CD4-positive, alpha-beta T cell treated with Interleukin-21 for 1 hour (primary cell): ENCODE measurements at regions not wholly inside any gene's neighbourhood (a gene's known extent, or its start where the extent isn't known, plus 50 kb on each side); places are given as distances from the start of the nearest gene placed in this dataset.

Source experiments
- DNase-seq: peaks from one replicate; pipeline ENCODE4 v3.0.0-alpha.2; 2020

DNA sequence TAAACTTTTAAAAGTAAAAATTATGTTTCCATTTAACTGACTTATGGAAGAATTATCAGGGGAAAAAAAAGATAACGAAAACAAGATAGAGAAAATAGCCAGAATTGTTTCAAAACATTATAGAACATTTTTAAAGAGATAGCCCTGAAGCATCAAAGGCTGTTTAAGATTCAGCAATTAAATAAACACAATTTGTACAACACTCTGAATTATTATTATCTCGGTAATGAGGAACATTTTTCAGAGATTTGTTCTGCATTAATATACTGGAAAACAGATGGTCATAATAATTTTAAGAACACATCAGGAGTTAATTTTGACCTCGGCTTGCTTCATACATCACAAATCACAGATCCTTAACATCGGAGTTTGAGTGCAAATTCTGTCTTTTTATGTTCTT lies 643.8 kb downstream of the SORCS1 start:
- DNase-seq, result no peak

DNA sequence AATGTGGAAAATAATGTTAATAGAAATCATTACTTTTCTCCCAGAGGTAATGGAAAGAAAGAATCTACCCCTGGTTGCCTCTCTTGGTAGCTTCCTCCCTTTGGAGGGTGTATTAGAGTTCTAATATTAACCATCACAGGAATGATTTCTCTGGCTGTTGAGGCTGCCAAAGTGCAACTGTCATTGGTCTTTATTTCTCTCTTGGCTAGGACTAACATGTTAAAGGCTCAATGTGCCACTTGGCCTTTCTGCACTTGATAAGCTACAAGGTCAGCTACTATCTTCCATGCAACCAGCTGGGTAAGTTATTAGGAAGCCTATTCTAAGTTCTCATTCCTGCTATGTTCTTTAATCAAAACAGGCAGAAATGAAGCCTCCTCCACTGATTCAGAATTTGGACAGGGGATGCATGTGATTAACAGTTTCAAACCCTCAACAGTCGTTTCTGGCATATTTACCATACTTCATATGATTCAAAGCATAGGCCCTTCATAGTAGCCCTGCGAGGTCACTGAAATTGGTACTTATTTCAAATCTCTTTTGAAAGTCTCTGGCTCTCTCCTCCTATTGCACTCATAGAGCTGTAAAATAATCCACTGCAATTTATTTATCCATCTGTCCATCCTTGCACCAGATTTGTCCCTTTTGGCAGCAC lies 645.0 kb downstream of the SORCS1 start:
- no peak for DNase-seq

DNA sequence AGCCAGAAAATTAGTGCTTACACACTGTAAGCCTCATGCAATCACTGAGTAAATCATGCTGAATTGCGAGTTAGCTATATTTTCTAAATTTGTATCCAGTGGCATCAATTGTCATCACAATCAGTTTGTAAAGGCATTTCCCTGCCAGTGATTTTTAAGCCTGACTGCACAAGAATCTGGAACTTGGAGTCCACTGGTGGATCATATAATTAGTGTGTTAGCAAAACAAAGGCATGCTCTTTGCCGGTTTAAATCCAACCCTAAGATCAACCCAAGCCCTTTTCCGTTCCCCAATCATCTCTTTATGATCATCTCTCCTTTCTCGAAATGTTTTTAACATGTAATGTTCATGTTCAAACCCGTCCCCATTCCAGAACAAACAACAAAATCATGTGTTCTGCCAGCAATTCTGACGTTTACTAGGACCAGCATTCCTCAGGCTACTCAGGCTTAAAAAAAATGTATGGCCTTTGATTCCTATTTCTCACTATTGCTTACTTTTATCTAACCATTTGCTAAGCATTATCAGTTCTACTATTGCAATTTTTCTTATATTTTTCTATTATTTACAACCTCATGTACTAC lies 649.2 kb downstream of the SORCS1 start:
- DNase-seq, result no peak

DNA sequence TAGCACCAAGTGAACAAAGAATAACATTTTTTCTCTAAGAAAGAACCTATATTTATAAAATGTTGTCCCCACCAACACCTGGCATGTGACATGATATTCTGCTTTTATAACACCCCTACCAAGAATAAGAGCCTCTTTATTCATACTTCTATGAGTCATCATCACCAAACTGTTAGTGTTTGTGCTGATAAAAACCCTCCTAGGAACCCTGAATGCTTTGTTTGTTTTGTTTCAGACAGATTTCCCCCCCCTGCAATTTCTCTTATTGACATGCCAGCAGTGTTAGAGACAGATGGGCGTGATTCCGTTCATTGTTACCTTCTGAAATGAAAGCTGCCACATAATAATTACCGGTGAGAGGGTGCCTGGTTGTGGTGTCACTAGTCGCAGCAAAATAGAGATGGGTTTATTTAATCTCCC lies 651.1 kb downstream of the SORCS1 start:
- no peak for DNase-seq

DNA sequence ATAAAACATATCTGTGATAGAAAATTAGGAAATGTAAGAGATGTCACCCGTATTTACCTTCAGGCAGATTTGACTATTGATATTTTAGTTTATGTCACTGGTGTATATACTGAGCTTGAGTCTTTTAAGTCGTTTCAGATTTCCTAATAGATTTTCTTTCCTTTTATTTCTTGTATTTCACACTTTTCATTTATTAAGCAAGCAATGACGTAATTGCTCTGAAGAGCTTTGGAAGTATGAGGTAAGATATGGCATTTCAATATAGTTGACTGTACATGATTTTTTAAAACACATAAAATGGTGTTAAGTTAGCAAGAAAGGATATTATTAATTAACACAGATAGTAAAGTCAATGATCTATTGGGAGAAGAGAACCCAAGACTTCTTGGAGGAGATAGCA lies 652.6 kb downstream of the SORCS1 start:
- no peak for DNase-seq

DNA sequence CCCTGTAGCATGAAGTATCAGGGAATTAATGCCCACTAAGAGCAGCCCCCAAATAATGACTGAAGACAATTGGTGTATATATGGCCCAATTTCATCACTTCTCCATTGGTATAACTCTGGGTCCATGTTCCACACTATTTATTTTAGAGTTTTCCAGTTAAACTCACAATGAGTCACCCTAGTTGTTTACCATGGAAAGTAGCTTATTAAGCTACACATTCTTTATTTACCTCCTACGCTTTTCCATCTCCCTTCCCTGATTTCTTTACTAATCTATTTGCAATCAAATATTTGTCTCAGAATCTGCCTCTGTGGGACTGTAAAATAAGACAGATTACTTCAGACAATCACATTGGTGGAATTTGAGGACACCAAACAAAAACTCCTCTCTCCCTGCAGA lies 655.6 kb downstream of the SORCS1 start:
- no peak for DNase-seq

DNA sequence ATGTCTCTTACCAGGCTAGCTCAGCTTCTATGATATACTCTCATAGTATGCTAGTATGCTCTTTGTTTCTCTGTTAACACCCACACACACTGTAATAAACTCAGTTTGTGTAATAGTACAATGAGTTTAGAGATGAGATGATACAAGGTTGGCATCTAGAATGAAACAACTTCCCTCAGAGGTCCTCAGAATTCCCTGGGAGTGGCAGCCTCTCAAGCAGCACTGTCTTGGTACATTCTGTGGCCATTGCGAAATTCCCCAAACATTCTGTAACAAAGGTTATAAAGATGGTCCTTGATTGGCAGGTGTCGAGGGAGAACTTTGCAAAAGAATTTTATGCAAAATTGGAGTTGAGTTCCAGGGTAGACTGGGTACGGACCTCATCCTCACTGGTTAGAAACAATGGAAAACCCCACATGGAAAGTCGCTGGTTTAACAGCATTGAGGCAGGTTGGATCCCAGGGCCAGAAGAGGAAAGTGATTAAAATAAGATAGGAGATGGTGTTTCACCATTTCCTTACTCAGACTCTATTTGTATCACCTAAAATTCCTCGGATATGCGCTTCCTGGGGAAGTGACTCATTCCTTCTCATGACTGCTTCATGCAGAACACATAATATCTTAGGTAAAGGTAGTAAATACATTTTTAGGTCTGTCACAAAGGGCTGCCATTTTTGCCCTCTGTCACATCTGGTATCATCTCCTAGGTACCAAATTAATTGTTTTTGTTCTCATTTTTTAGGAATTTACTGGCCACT lies 657.8 kb downstream of the SORCS1 start:
- DNase-seq, result no peak

DNA sequence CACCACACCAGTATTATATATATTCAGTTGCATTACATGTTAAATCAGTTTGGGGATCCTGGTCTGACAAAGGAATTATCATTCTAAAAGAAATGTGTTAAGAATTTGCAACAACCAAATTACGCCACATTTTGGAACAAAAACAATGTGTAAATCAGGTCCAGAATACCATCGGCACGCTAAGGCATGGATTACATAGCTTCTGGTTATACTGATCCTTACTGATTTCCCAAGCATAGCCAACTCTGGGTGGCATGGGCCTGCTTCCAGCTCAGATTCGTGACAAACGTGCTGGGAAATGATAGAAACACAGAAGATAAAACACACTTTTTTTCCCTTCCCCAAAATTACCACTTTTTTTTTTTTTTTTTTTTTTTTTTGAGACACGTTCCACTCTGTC lies 660.0 kb downstream of the SORCS1 start:
- no peak for DNase-seq

DNA sequence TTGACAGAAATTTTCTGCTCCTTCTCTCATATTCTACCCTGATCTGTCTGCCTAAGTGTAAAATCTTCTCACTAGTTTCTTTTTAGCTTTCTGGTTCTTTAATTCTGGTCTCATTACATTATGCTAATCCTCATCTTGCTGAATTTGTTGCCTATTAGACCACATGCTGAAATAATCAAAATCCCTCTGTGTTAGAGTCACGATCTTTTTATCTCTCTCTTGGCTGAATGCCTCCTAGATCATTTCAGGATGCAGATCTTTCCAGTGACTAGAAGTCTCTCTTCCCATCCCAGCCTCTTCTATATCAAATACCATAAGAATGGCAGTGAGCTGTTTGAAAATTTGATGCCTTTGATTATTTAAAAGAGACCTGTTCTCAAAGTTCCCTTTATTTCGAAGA lies 661.9 kb downstream of the SORCS1 start:
- DNase-seq, result no peak

DNA sequence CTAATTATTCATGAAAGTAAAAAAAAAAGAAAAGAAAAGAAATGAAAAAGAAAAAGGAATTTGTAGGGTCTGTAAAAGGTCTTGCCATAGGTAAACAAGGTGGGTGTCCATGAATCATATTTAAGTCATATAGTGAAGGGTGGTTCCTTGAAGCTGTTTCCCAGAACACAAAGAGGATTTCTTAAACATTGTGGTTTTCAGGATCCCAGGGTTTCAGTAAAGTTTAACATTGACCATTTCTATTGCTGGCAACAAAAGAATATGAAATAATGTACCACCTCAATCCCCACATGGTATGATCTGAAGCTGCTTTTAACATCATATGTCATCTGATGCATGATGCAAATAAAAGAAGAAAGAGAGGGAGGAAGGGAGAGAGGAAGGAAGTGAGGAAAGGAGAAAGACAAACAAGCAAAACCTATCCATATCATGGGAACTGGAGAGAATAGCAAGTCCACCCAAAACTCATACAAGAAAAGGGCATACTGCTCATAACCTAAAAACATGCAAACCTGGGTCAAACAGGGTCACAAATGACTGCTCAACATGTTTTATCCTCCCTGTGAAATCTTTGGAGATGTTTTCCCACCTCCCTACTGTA lies 663.5 kb downstream of the SORCS1 start:
- no peak for DNase-seq

DNA sequence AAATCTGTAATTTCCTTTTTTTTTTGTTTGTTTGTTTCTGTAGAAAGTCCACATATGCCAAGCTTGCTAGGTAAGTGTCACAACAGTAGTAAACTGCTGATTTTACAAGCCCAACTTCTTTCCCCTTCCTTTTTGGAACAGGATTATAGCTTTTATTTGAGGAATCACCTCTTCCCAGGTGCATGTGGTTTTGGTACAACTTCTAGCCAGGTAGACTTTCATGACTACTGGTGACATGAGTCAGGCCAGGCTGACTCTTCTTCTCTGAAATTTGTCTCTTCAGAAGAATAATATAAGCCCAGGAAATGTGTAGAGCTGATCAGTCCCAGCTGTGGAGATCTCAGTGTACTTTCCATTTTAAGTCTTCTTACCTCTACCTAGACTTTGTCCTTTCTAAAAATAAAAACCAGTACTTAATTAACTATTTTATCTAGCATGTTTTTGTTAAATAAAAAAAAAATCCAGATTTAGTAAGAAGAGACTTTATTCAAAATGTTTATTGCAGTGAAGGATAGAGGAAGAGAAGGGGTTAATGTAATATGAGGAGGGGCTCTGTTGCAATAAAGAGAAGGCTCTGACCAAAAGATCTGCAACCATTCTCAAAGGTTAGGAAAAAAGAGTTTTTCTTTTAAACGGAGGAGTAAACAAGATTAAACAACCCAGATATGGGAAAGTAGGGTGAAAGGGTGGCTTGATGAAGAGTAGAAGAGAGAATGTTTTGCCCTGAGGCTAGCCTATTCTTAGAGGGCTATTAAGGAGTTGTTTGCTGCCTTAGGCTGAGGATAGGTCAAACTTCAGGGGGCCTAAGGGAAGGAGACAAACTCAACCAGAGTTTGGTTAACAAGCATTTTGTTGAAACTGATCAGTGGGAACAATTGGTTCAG lies 664.2 kb downstream of the SORCS1 start:
- DNase-seq, result no peak

DNA sequence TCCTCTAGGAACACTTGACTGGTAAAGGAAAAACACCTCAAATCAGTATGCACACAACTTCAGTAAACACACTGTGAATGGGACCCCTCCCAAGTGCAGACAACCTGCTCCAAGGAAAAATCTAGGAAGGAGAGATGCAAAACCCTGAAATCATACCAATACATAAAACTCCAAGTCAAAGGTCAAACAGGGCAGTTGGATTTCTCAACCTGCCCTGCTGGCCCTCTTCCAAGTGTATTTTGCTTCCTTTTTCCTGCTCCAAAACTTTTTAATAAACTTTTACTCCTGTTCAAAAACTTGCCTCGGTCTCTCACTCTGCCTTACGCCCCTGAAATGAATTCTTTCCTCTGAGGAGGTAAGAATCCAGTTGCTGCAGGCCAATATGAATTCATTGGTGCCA lies 665.1 kb downstream of the SORCS1 start:
- DNase-seq, result no peak

DNA sequence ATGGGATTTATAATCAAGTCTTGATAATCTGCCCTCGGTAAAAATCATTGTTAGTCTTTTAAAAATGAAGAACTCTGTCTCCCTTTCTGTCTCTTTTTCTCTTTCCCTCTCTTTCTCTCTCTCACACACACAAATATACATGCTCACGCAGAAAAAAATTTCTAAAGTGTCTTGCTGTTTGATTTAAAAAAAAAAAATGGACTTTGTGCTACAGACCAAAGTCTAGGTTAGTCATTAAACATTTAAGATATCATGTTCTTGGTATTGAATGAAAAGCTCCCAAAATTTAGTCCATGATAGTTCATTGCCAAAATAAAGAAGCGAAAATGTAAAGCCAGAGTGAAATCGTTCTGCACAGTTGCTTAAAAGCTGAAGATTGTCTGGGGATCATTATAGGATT lies 665.8 kb downstream of the SORCS1 start:
- DNase-seq, result no peak

DNA sequence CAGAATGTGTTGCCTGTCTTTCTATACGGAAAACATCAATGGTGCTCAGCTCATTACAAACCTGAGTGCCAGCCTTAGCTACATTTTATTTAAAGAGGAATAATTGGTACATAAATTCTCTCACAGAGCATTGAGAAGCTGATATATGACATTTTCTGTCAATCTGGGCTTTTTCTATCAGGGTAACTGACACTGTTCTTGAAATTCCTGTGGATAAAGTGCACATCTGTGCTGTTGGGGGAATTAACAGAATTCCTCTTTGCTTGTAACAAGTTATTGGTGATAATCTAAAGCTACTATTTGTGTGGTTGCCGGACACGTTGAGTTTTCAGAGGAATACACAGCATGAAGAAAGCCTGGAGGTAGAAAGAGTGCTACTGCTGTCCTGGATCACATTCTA lies 668.6 kb downstream of the SORCS1 start:
- DNase-seq, result no peak

DNA sequence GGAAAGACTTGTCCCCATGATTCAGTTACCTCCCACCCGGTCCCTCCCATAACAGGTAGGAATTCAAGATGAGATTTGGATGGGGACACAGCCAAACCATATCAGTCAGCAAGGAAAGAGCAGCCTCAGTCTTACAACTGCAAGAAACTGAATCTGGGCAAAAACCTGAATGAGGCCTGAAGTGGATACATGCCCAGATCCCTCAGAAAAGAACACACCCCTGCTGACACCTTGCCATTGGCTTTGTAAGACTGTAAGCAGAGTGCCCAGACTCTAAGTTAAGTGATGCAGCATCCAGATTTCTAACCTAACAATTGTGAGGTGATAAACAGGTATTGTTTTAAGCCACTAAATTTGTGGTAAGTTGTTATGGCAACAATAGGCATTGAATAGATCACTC lies 670.8 kb downstream of the SORCS1 start:
- no peak for DNase-seq

DNA sequence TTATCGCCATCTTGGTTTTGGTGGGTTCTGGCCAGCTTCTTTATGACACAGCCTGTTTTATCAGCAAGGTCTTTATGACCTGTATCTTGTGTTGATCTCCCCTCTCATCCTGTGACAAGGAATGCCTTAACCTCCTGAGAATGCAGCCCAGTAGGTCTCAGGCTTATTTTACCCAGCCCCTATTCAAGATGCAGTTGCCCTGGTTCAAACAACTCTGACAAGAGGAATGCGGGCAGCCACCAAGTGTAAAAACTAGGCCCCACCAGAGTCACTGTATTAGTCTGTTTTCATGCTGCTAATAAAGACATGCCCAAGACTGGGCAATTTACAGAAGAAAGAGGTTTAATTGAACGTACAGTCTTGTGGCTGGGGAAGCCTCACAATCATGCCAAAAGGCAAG lies 671.3 kb downstream of the SORCS1 start:
- no peak for DNase-seq

DNA sequence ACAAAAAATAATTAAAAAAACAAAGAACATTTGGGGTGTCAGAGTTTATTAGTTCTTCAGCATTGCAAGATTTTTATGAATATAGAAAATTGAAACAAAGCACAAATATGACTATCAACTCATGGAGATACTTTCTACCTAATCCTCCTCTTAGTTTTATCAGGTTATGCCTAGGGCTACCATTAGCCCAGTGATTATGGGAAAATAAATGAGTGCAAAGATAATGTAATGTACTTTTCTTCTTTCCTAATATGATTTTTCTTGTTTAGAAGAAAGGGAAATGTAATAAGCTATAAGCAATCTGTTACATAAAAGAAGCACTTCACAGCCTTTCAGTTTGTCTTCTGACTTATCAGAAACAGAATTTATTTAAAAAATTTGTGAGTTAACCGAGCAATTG lies 676.8 kb downstream of the SORCS1 start:
- DNase-seq, result no peak

DNA sequence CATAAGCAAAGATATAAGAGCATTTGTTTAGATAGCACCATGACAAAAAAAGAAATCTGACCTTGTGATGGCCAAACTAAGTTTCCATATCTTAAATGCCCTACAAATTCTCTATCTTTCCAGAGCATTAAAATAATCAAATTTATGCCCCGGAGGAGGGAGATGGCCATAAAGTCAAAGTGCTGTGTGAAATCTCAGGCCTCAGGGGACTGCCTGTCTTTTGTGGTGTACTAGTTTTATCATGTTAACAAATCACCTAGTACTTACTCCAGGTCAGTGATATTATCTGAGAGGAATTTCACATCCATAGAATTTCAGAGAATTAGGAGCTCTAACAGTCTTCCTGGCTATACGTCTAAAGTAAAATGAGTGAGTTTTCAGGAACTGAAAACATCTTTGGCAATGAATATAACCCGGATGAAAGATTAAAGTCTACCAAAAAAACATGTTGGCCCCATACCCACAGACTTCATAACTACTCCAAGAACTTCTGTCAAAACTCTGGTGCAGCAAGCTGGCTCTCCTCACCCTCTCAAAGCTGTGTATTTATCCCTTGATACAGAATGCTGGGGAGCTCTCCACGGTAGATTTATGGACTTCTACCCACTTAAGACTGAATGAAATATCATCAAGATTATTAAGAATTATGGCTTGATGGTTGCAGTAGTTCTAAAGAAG lies 682.8 kb downstream of the SORCS1 start:
- no peak for DNase-seq

DNA sequence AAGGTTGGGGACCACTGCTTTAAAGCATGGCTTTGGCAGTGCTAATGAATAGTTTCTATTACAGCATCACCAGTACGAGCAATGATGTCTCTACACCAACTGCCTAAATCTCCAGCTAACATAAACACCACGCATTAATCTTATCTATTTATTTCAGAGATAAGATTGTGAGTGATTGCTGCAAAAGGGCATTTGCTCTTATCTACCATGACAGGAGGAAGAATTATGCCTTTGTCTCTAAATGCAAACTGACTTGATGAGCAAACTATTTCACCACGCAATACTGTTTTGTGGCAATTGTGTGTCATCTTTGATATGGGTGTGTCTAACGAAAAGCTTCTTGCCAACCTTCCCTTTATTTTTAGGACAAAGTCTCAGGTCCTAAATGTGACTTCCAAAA lies 684.9 kb downstream of the SORCS1 start:
- DNase-seq, result no peak

DNA sequence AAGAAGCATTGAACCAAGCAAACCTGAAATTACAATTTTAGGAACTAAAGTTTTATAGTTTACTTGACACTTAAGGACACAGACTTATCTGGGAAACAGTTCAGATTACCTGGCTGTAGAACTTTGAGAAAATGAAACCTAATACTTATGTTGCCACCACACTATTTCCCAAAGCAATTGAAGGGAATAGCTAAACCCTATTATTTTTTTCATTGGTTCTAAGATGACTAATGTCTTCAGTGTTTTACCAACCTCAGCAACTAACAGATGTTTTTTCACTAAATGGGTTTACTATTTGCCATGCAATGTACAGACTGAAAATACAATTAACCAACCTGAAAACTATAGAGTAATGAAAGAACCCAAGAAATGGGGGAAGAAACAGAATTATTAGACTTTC lies 689.6 kb downstream of the SORCS1 start:
- no peak for DNase-seq

DNA sequence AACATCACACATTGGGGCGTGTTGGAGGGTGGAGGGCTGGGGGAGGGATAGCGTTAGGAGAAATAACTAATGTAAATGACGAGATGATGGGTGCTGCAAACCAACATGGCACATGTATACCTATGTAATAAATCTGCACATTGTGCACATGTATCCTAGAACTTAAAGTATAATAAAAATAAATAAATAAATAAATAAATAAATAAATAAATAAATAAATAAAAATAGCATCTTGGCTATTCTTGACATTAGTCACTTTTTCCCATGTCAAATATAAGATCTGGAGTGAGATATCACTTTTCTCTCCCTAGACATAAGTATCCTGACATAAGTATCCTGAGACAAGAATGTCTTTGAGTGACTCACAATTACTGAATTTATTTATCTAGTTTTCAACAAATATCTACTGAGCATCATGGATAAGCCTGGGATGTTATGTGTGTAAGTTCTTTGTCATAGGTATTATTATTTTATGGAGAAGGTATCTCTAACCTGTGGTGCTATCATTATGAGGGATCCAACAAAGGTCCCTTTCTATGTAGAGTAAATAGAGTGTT lies 691.3 kb downstream of the SORCS1 start:
- DNase-seq, result no peak

DNA sequence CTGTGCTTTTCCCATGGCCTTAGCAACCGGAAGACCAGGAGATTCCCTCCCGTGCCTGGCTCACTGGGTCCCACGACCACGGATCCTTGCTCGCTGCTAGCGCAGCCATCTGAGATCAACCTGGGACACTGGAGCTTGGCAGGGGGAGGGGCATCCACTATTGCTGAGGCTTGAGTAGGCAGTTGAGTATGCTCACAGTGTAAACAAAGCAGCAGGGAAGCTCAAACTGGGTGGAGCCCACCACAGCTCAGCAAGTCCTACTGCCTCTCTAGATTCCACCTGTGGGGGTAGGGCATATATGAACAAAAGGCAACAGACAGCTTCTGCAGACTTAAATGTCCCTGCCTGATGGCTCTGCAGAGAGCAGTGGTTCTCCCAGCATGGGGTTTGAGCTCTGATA lies 697.0 kb downstream of the SORCS1 start:
- no peak for DNase-seq
